A172 (cell line): ENCODE measurements at regions not wholly inside any gene's neighbourhood (a gene's known extent, or its start where the extent isn't known, plus 50 kb on each side); places are given as distances from the start of the nearest gene placed in this dataset.
"Not testable (repeated sequence)": the region's sequence is repeated elsewhere in the genome, so short reads cannot be mapped to it uniquely, and the experiment has no call there.

Experiments used
- DNase-seq: peaks from one replicate; pipeline ENCODE4 v3.0.0-alpha.2; 2015; ENCODE audit warnings: low spot score

- no peak for DNase-seq
These were observed 502.7 kb downstream of the PLCL1 start for GRCh38 chr2:198307093-198307492.

GRCh38 chr2:198304859-198305258 is 500.5 kb downstream of the PLCL1 start:
- no peak for DNase-seq

- DNase-seq = no peak
These were observed 493.0 kb downstream of the PLCL1 start for GRCh38 chr2:198297350-198297749.

GRCh38 chr2:198296665-198297308 is 492.4 kb downstream of the PLCL1 start:
- peak; percentile 74 for DNase-seq

- DNase-seq = no peak
These were observed 488.9 kb downstream of the PLCL1 start for GRCh38 chr2:198293281-198293680.

GRCh38 chr2:198289811-198290210 is 485.4 kb downstream of the PLCL1 start:
- DNase-seq = no peak

GRCh38 chr2:198287706-198288105 is 483.3 kb downstream of the PLCL1 start:
- no peak for DNase-seq

- DNase-seq = no peak
These were observed 480.8 kb downstream of the PLCL1 start for GRCh38 chr2:198285216-198285615.

- DNase-seq = no peak
These were observed 478.8 kb downstream of the PLCL1 start for GRCh38 chr2:198283146-198283545.

- DNase-seq = no peak
These were observed 477.7 kb downstream of the PLCL1 start for GRCh38 chr2:198282061-198282460.

- DNase-seq = no peak
These were observed 475.8 kb downstream of the PLCL1 start for GRCh38 chr2:198280145-198280544.

GRCh38 chr2:198279026-198279425 is 474.6 kb downstream of the PLCL1 start:
- no peak for DNase-seq

GRCh38 chr2:198277181-198277580 is 472.8 kb downstream of the PLCL1 start:
- no peak for DNase-seq

- DNase-seq = peak; percentile 18
These were observed 469.3 kb downstream of the PLCL1 start for GRCh38 chr2:198273660-198274059.

GRCh38 chr2:198270157-198270556 is 465.8 kb downstream of the PLCL1 start:
- not testable (repeated sequence) for DNase-seq

GRCh38 chr2:198268519-198268918 is 464.1 kb downstream of the PLCL1 start:
- DNase-seq = no peak

- DNase-seq = no peak
These were observed 455.1 kb downstream of the PLCL1 start for GRCh38 chr2:198259496-198259895.

- DNase-seq = no peak
These were observed 450.2 kb downstream of the PLCL1 start for GRCh38 chr2:198254536-198255090.

- DNase-seq = no peak
These were observed 449.6 kb downstream of the PLCL1 start for GRCh38 chr2:198253995-198254394.

GRCh38 chr2:198252472-198252871 is 448.1 kb downstream of the PLCL1 start:
- no peak for DNase-seq

GRCh38 chr2:198242093-198242492 is 437.7 kb downstream of the PLCL1 start:
- DNase-seq = no peak

- no peak for DNase-seq
These were observed 434.0 kb downstream of the PLCL1 start for GRCh38 chr2:198238429-198238828.

GRCh38 chr2:198236338-198236737 is 431.9 kb downstream of the PLCL1 start:
- no peak for DNase-seq

- no peak for DNase-seq
These were observed 427.9 kb downstream of the PLCL1 start for GRCh38 chr2:198232281-198232680.
